ENCODE measurements at regions not wholly inside any gene's neighbourhood (a gene's known extent, or its start where the extent isn't known, plus 50 kb on each side); places are given as distances from the start of the nearest gene placed in this dataset.
"Not testable (repeated sequence)": the region's sequence is repeated elsewhere in the genome, so short reads cannot be mapped to it uniquely, and the experiment has no call there.

DNA sequence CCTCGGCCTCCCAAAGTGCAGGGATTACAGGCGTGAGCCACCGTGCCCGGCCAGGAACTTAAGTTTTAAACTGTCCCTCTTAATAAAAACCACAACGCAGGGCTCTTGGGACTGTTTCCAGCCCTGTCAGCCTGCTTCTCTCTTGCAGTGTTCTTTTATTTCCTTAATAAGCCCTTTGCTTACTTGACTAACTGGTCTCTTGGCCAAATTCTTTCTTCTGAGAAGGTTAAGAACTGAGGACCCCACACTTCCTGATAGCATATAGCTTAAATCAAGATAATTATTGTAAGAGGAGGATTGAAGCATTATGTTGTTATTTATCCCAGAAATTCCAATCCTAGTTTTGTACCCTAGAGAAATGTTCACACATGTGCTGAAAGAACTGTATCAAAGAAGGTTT, 128.2 kb upstream of the UXS1 start:
- Mint-ChIP-seq H3K9me3 (peaks cover 2 to 6% of the 10 kb centered on the region in 2 experiments; a peak in 4 of 5 replicates), H3K4me1 (no peaks in the 10 kb centered on the region; a peak in 1 of 4 replicates), H3K27me3 (ENCODE audit: low read depth) (no peaks in the 10 kb centered on the region; the same call in 1 of the 2 replicates), H3K4me3 (no peak overlapping the region), H3K27ac (no peak overlapping the region), H3K36me3 (ENCODE audit: insufficient read depth in 1 of 3, low read depth in 3 of 3) (peaks cover 1 to 6% (median 2%) of the 10 kb centered on the region in 3 experiments; a peak in 6 of 7 replicates)
- Histone ChIP-seq H2BK120ac (ENCODE audit: low read depth, low read length, poor library complexity, severe bottlenecking) (no peak overlapping the region), H3K14ac (ENCODE audit: insufficient read depth, low read length) (no peak overlapping the region), H2BK15ac (ENCODE audit: low read depth, low read length) (no peak overlapping the region), H2BK5ac (ENCODE audit: insufficient read length, low read length) (no peak overlapping the region), H3K27me3 (ENCODE audit: insufficient read depth, low read length) (no peaks in the 10 kb centered on the region), H2BK20ac (ENCODE audit: low read depth, low read length, poor library complexity, severe bottlenecking) (no peak overlapping the region), H3K4me1 (ENCODE audit: insufficient read depth, low read length) (no peaks in the 10 kb centered on the region), H3K79me1 (ENCODE audit: insufficient read depth, low read depth, low read length, poor library complexity, severe bottlenecking) (no peaks in the 10 kb centered on the region), H3K79me2 (ENCODE audit: insufficient read depth, low read length) (no peaks in the 10 kb centered on the region), H4K8ac (replicated peaks; ENCODE audit: insufficient read length, low read depth, low read length) (no peak overlapping the region), H4K91ac (ENCODE audit: insufficient read length, low read depth, low read length) (no peak overlapping the region), H3K23ac (ENCODE audit: insufficient read length, low read depth, low read length) (no peak overlapping the region), H2BK12ac (ENCODE audit: insufficient read length, low read depth, low read length) (no peak overlapping the region), H3K27ac (ENCODE audit: insufficient read length, low read depth, low read length) (no peak overlapping the region), H3K9me3 (ENCODE audit: control insufficient read depth, low read depth, low read length) (no peaks in the 10 kb centered on the region), H3K23me2 (ENCODE audit: insufficient read length, low read depth, low read length, poor library complexity, severe bottlenecking) (no peaks in the 10 kb centered on the region), H4K20me1 (ENCODE audit: control insufficient read depth, insufficient read depth, insufficient read length) (no peaks in the 10 kb centered on the region), H3K9ac (ENCODE audit: extremely low read depth, insufficient read length, low read length) (no peak overlapping the region), H3K18ac (ENCODE audit: insufficient read length, low read depth, low read length) (no peak overlapping the region), H3K4ac (ENCODE audit: low read depth, low read length) (no peak overlapping the region), H4K5ac (ENCODE audit: insufficient read length, low read depth, low read length) (no peak overlapping the region), H3T11ph (ENCODE audit: low read length) (no peak overlapping the region), H3K4me2 (ENCODE audit: insufficient read depth, insufficient read length, low read length) (no peak overlapping the region), H2AK5ac (ENCODE audit: insufficient read length, low read length) (no peak overlapping the region), H2AFZ (ENCODE audit: low read length) (no peak overlapping the region), H3K56ac (ENCODE audit: insufficient read length, low read depth, low read length) (no peak overlapping the region)
- TF ChIP-seq CTCF (conservative IDR thresholded peaks at IDR 0.05) = no peak
- WGBS (ENCODE audit: extremely low coverage, insufficient read length, low lambda C conversion rate) = no CpG with 5 or more reads among the region's 5 CpGs
- no peak for DNase-seq

- not testable (repeated sequence) for H3K4me1 Mint-ChIP-seq; H2BK5ac ChIP-seq (ENCODE audit: insufficient read length, low read length); H4K8ac ChIP-seq (replicated peaks; ENCODE audit: insufficient read length, low read depth, low read length); H3T11ph ChIP-seq (ENCODE audit: low read length); H3K27me3 ChIP-seq (ENCODE audit: insufficient read depth, low read length); DNase-seq; H3K56ac ChIP-seq (ENCODE audit: insufficient read length, low read depth, low read length); H4K20me1 ChIP-seq (ENCODE audit: control insufficient read depth, insufficient read depth, insufficient read length); H3K4me3 Mint-ChIP-seq; H3K14ac ChIP-seq (ENCODE audit: insufficient read depth, low read length); H3K27ac ChIP-seq (ENCODE audit: insufficient read length, low read depth, low read length); H2BK15ac ChIP-seq (ENCODE audit: low read depth, low read length); H3K79me2 ChIP-seq (ENCODE audit: insufficient read depth, low read length); H3K27ac Mint-ChIP-seq; H3K4me2 ChIP-seq (ENCODE audit: insufficient read depth, insufficient read length, low read length); H3K18ac ChIP-seq (ENCODE audit: insufficient read length, low read depth, low read length); H2BK20ac ChIP-seq (ENCODE audit: low read depth, low read length, poor library complexity, severe bottlenecking); H2BK120ac ChIP-seq (ENCODE audit: low read depth, low read length, poor library complexity, severe bottlenecking); H3K36me3 Mint-ChIP-seq (ENCODE audit: insufficient read depth in 1 of 3, low read depth in 3 of 3); H4K5ac ChIP-seq (ENCODE audit: insufficient read length, low read depth, low read length); H2AK5ac ChIP-seq (ENCODE audit: insufficient read length, low read length); H2BK12ac ChIP-seq (ENCODE audit: insufficient read length, low read depth, low read length); H3K4ac ChIP-seq (ENCODE audit: low read depth, low read length); H3K23ac ChIP-seq (ENCODE audit: insufficient read length, low read depth, low read length); H3K4me1 ChIP-seq (ENCODE audit: insufficient read depth, low read length); H3K27me3 Mint-ChIP-seq (ENCODE audit: low read depth); H3K79me1 ChIP-seq (ENCODE audit: insufficient read depth, low read depth, low read length, poor library complexity, severe bottlenecking); H3K23me2 ChIP-seq (ENCODE audit: insufficient read length, low read depth, low read length, poor library complexity, severe bottlenecking); H3K9me3 Mint-ChIP-seq; H3K9me3 ChIP-seq (ENCODE audit: control insufficient read depth, low read depth, low read length); H3K9ac ChIP-seq (ENCODE audit: extremely low read depth, insufficient read length, low read length); H4K91ac ChIP-seq (ENCODE audit: insufficient read length, low read depth, low read length); H2AFZ ChIP-seq (ENCODE audit: low read length)
- WGBS (ENCODE audit: extremely low coverage, insufficient read length, low lambda C conversion rate) = no CpG with 5 or more reads among the region's 2 CpGs
Observed at GRCh38 chr2:106320439-106320838, 126.3 kb upstream of the UXS1 start.

Data from H9 (cell line).